VCaP (cell line): ENCODE measurements at regions not wholly inside any gene's neighbourhood (a gene's known extent, or its start where the extent isn't known, plus 50 kb on each side); places are given as distances from the start of the nearest gene placed in this dataset.

ENCODE experiments used
- H3K27ac ChIP-seq: fragments of 450-650 bp; 2 replicates; pipeline ENCODE4 v1.5.1; 2017
- TF ChIP-seq, protein P1 (sequence below): fragments of 450-650 bp; conservative IDR thresholded peaks from 2 replicates; pipeline ENCODE4 v1.5.1; 2017; ENCODE audit warnings: mild to moderate bottlenecking, moderate library complexity

GRCh38 chr13:90675129-90675528 is 672.4 kb upstream of the MIR17HG start:
- TF ChIP-seq, protein P1, sequence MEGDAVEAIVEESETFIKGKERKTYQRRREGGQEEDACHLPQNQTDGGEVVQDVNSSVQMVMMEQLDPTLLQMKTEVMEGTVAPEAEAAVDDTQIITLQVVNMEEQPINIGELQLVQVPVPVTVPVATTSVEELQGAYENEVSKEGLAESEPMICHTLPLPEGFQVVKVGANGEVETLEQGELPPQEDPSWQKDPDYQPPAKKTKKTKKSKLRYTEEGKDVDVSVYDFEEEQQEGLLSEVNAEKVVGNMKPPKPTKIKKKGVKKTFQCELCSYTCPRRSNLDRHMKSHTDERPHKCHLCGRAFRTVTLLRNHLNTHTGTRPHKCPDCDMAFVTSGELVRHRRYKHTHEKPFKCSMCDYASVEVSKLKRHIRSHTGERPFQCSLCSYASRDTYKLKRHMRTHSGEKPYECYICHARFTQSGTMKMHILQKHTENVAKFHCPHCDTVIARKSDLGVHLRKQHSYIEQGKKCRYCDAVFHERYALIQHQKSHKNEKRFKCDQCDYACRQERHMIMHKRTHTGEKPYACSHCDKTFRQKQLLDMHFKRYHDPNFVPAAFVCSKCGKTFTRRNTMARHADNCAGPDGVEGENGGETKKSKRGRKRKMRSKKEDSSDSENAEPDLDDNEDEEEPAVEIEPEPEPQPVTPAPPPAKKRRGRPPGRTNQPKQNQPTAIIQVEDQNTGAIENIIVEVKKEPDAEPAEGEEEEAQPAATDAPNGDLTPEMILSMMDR: no peak
- H3K27ac ChIP-seq: no peak overlapping the region

- H3K27ac ChIP-seq: no peak overlapping the region
- TF ChIP-seq, protein P1: no peak
Measured at GRCh38 chr13:90680826-90681225, 666.7 kb upstream of the MIR17HG start.

DNA sequence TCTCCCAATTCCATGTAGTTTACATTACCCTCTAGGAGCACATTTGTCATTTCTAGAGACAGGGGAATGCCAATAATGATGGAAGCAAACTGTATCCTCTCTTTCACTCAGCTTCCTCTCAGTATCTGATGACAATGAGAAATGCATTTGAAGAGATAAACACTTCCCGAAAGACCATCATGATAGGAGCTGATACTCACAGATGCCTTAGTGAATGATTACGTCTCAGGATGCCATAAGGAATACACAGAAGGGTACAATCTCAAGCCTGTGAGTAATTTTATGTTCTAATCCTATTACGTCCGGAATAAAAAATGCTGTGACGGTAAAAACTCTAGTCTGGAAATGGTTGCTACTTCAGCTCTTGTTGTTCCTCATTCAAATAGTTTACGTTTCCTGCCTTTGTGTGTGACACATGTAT is 663.8 kb upstream of the MIR17HG start:
- peak overlapping the region; percentile 9; the same call in 1 of the 2 replicates for H3K27ac ChIP-seq
- TF ChIP-seq, protein P1: no peak

- no peak overlapping the region for H3K27ac ChIP-seq
- TF ChIP-seq, protein P1: no peak
Measured at GRCh38 chr13:90686442-90686841, 661.0 kb upstream of the MIR17HG start.

- H3K27ac ChIP-seq: no peak overlapping the region
- TF ChIP-seq, protein P1: no peak
Measured at GRCh38 chr13:90689111-90689510, 658.4 kb upstream of the MIR17HG start.

- TF ChIP-seq, protein P1: no peak
- H3K27ac ChIP-seq: no peak overlapping the region
Measured at GRCh38 chr13:90690458-90691080, 656.9 kb upstream of the MIR17HG start.

GRCh38 chr13:90696254-90696653 is 651.2 kb upstream of the MIR17HG start:
- TF ChIP-seq, protein P1: no peak
- no peak overlapping the region for H3K27ac ChIP-seq
